NCI-H82 (cell line): ENCODE measurements at regions not wholly inside any gene's neighbourhood (a gene's known extent, or its start where the extent isn't known, plus 50 kb on each side); places are given as distances from the start of the nearest gene placed in this dataset.

Experiments used
- DNase-seq: peaks from one replicate; lab custom pipeline; 2025; lab: John Stamatoyannopoulos, UW

DNA sequence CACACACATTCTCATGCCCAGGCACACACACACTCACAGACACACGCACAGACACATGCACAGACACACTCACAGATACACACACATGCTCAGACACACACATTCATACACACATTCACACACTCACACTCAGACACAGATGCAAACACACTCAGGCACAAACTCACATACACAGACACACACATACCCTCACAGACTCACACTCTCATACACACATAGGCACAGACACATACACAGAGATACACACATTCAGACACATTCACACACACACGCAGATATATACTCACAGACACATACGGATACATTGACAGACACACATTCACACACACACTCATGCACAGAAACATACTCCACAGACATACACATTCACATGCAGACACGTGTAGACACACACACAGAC lies 89.6 kb downstream of the RBFOX3 start:
- no peak for DNase-seq

DNA sequence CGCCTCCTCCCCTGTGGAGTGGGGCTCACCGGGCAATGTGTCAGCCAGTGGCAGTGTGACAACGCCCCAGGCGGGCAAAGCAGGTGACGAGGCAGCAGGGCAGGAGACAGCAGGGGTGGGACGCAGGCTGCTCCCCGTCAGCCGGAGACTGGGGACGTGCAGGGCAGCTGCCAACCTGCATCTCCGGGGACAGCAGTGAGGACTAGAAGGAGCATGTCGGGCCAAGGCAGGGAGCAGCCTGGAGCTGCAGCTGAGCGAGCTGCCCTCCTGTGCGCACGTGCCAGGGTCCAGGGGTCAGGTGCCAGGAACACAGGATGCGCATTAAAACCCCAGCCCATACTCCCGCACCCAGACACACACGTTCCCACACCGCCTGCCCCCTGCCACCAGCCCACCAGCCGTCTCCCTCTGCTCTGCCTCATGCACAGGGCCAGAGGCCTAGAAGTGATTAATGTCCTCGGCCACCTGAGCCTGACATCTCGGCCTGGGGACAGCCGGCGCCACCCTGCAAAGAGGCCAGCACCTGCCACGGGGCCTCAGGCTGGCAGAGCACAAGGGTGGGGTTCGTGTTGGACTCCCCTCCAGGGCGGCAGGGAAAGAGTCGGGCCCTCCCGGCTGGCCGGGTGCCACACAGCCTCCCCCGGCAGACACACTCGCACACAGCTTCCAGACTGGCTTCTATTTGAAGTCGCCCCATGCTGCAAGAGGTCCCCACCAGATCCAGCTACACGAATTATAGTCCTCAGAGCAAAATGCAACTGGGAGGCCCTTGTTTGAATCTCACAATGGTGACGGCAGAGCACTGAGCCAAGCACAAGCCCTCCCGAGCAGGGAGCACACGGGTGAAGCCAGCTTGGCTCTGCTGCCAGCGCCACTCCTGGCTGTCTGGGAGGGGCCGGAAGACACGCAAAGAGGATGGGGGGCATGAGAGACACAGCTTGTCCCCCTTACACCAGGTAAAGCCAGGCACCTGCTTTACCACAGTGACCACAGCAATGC lies 90.4 kb downstream of the RBFOX3 start:
- DNase-seq, result no peak

DNA sequence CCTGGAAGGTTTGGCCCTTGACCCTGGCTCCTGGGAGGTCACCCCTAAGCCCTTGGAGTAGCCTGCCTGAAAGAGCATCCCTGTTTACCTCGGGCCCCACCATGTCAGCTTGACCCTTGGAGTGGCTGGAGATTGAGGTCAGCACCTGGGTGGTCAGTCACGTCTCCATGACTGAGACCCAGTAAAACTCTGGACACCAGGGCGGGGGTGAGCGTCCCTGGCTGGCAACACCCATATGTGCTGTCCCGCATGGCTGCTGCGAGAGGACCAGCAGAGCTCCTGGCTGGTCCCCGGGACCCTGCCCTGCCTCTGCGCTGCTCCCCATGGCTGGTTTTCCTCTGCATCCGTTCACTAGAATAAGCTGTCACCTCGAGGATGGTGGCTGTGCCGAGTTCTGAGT lies 91.2 kb downstream of the RBFOX3 start:
- DNase-seq, result no peak

DNA sequence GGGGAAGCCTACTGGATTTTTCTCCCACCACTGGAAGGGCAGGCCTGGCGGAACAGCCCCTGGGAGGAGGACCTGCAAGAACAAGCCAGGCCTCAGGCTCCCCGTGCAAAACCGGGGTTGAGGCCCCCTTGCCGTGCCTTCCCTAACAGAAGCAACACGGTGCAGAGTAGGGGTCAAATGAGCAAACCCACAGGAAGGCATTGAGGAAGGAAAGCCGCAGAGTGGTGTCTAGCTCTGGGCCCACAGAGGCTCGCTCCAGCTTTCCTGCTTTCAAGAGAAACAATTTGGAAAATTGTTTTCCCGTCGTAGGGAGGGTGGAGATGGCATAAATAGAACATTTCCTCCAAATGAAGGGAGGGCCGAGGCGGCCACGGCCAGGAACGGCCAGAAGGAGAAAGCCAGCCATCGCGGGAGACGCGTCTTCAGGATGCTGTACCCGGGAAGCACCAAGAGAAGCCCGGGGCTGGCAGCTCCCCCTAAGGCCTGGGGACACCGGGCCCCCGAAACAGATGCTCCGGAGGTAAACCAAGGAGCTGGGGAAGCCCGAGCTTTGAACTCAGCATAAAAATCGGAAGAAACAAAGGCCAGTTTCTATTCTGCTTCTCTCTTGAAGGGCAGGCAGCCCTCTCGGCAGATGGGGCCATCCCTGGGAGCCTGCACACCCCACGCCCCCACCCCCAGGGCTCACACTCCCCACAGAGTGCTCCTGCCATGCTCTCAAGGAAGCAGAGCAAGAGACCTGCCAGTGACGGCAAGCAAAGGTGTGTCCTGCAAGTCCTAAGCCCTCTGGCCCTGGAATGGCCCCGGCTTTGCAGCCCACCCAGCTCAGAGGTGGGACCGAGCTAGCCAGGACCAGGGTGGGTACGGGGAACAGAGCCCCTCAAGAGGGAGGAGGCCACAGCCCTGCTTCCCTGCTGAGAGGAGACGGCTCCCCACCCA lies 92.0 kb downstream of the RBFOX3 start:
- no peak for DNase-seq

DNA sequence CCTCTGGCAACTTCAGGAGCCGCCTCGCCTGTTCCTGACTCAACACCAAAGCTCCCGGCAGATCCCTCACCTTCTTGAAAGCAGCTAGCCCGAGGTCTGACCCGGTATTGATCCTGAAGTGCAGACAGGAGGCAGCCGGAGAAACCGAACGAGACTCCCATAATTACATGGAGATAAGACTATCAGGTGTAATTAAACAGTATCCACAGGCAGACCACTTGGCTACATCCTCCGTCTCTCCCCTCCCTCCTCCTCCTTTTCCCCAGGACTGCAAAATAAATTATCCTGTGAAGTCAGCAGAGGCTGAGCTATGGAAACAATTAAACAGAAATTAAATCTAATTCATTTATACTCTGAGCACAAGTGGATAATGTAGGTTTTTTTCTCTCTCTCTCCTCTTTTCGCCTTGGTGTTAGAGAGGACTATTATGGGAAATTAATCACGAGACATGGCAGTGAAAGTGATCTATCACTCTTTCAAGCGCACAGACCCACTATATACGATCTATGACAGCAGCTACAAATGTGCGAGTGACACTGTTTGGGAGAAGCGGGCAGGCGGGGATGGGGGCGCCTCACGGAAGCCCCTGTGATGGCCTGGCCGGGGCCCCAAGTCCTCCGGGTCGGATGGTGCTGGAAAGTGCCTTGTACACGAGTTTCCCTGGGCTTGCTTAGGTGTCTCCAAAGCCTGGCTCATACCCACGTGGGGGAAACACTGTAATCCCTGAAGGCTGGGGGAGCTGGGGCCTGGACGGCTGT lies 92.8 kb downstream of the RBFOX3 start:
- peak; percentile 38 for DNase-seq

DNA sequence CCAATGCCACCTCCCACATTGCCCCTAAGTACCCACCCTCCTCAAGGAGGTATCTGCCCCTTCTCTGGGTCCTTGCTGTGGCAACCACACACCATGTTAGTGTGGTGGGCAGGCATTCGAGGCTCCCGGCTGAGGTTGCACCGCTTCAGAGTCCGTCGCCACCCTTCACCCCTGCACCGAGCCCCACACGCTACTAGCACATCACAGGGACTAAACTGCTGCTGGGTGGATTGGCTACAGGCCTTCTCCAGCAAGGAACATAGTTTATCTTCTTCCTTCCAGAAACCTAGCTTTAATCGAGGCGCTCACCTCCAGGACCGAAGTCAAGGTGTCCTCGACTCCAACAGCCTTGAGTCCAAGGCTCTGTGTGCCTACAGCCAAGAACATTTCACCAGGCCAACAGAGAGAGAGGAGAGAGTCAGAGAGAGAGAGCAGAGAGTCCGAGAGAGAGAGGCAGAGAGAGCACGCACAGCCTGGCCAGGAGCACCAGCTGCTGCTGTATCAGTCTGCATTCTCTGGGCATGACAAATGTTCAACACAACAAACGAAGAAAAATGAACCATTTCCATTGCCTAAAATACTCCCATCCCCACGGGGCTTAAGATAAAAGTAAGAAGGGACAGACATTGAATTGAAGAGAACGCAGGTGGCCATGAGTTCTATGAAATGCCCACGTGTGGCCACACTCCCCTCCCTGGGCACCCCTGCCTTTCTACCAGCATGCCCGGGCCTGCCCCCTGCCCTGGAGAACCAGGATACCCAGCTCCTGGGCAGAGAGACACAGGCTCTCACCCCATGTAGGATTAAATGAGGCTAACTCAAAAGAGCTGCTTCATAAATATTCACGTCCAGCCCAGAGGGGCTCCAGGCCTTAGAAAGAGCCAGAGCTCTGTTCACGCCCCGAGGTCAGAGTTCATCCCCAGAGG lies 94.9 kb downstream of the RBFOX3 start:
- no peak for DNase-seq

DNA sequence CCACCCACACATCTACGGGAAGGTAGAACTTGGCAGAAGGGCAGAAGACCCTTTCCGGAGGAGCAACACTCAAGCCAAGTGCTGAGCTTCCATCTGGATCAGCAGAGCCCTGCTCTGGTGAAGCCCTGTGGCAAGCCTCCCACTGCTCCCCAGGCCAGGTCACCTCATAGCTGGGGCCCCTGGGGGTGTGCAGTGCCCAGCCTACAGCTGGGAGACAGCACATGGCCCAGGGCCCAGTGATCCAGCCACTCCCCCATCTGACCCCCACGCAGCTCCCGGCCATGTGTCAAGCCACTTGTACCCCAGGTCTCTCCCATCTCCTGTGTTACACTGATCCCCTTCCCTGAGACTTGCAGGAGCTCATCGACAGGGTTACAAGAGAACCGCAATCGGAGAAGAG lies 95.7 kb downstream of the RBFOX3 start:
- DNase-seq, result no peak

DNA sequence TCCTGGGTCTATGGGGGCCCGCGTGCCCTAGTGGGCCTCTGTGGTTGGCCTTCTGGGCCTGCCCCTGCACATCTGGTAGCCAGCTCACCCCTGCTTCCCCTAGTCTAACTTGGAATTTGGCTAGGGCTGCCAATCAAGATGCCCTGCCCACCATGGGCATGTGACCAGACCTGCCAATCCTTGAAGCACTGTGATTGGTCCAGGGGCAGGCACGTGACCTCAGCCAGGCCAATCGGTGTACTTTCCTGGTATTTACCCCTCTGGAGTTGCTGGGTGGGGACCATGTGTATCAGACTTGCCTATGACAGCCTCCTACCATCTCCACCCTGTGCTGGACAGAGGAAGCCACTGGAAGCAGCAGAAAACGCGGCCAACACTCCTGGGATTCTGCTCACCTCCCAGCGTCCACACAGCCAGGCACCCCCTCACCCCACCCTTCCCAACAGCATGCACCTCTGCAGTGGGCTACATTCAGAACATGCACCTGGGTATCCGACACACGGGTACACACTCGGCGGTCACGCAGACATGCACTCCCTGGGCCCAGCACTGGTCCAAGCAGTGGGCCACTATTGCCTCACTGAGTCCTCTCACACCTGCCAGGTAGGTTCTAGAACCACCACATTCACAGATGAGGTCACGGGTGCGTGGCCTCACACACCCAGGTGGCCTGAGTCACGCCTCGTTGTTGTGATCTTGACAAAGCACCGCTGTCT lies 96.9 kb downstream of the RBFOX3 start:
- no peak for DNase-seq

DNA sequence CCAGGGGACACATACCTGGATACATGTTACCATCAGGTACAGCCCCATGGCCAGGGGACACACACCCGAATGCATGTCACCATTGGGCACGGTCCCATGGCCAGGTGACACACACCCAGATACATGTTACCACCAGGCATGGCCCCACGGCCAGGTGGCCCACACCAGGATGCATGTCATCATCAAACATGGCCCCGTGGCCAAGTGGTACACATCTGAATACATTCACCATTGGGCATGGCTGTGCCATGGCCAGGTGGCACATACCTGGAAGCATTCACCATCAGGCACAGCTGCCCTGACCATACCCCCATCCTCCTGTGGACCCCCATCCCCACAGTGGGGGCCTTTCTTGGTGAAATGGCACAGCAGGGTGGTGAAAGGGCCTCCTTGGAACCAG lies 97.6 kb downstream of the RBFOX3 start:
- DNase-seq, result no peak

DNA sequence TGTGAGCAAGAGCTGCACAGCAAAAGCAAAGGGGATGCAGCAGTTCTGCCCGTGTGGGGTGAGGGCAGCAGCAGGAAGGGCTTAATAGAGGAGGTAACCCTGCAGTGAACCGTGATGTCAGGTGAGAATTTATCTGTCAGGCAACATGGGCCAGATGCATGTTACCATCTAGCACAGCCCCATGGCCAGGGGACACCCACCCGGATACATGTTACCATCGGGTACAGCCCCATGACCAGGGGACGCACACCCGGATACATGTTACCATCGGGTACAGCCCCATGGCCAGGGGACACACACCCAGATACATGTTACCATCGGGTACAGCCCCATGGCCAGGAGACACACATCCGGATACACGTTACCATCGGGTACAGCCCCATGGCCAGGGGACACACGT lies 99.4 kb downstream of the RBFOX3 start:
- DNase-seq, result no peak

DNA sequence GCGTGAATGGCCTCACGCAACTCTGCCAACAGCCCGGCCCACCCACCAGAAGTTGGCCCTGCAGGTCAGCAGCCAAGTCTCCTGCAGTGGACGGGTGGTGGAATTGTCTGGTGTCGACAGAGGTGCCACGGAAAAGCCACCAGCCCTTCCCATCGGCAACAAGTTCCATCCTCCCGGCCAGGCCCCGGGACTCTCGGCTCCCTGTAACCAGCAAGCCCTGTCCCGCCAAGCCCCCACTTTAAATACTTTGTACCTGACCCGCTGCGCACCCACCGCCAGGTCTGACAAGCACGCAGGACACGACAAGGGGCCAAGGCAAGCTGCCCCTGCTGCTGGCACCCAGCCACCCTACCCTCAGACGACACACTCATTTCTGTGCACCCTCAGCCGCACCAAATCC lies 100.8 kb downstream of the RBFOX3 start:
- DNase-seq, result no peak

DNA sequence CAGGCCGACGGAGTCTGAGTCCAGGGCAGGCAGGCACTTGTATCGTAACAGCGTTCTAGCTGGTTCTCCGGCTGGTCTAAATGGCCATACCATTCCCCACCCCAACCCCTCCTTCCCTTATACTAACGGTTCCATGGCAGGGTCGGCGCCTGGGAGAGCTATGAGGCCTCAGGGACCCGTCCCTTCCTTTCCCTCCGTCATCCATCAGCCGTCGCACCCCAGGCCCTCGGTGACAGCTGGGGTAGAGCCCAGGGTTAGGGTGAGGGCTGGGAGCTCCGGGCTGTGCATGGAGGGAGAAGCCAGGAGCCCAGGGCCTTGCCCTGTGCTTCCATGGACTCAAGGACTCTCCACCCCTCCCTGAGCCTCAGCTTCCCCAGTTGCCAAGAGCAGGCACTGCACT lies 101.4 kb downstream of the RBFOX3 start:
- no peak for DNase-seq

DNA sequence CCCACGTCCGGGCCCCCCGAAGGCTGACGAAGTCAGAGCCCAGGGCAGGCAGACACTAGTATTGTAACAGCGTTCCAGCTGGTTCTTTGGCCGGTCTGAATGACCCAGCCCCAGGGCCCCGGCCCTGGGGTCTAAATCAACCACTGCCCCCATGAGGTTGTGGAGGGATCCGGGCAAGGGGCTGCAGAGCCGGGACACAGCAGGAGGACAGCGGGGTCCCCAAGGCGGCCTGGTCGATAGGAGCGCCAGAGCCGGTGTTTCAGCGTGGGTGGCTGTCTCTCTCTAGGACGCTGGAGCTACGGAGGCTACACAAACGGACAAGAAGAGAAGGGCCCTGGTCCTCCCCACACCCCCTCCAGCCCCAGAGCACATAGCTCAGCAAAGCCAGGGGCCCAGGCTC lies 101.8 kb downstream of the RBFOX3 start:
- no peak for DNase-seq

DNA sequence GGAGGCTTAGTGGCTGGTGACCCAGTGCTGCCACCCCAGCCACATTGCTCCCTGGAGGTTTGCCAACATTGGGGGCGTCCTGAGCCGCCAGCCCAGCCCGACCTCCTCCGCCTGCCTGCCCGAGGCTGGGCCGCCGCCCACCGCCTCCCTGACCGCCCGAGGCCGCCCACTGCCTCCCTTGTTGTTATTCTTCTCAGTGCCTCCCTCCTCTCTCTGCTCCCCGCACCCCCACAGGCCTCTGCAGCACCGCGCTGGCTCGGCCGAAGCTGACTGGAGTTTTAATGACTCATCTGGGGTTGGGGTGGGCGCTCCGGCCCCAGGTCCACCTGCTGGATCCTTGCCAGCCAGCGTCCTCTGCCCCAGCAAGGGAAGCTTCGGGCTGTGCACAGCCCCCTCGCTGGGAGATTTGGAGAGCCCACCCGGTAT lies 102.5 kb downstream of the RBFOX3 start:
- no peak for DNase-seq

DNA sequence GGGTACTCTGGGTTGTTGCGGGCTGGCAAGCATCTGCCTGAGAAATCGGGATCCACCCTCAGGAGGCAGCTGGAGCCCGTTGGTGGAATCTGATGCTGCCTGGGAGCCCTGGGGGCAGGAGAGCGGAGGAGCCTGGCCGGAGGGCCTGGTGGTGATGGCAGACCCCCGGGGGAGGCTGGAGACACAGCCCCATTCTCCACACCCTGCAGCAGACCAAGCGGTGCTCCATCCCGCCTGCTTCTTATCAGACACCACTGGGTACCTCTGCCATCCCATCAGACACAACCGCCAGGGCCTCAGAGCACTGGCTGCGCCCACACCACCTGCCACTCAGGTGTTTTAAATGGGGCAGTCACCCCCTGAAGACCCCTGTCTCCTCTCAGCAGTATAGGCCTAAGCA lies 103.9 kb downstream of the RBFOX3 start:
- no peak for DNase-seq

DNA sequence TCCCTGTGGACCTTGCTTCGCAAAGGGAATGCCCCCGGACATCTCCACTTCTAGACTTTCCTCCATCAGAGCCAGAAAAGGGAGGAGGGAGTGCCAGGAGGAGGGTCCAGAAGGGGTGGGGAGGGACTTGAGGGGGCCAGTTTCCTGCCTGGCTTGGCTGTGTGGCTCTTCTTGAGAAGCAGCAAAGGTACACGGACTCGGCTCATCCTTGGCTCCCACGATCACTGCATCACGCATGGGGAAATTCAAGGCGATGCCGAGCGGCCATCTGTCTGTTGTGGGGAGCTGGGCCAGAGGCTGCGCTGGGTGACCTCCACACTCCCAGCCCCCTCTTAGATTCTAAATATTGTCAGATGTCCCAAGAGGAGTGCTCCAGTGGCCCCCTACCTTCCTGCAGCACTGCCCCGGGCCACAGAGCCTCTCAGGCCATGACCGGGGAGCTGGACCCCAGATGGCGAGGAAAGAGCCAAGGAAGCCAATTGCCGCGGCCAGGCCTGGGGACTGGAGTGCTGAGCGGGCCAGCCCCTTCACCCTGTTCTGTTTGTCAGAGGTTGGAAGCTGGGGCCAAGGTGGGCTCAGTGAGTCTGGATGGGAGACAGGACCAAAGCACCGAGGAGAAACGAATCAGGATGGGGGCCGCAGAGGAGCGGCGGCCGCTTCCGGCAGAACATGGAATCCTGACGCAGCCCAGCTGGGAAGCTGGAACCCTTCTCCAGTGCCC lies 104.5 kb downstream of the RBFOX3 start:
- no peak for DNase-seq

DNA sequence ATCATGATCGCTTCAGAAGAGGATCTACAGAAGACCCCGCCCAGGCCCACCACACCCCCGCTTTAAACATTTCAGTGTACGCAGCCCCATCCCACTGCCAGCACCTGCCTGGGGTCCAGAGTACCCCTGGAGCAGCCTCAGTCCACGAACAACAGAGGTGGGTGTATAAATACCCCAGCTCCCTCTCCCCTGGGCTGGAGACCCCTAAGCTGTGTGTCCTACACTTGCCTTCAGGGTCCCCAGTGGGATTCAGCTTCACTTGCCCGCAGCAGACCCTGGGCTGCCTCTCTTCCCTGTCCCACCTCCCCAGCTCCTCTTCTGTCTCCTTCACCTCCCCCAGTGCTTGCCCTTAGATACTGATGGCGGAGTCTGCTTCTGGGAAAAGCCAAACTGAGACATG lies 105.7 kb downstream of the RBFOX3 start:
- DNase-seq, result no peak

DNA sequence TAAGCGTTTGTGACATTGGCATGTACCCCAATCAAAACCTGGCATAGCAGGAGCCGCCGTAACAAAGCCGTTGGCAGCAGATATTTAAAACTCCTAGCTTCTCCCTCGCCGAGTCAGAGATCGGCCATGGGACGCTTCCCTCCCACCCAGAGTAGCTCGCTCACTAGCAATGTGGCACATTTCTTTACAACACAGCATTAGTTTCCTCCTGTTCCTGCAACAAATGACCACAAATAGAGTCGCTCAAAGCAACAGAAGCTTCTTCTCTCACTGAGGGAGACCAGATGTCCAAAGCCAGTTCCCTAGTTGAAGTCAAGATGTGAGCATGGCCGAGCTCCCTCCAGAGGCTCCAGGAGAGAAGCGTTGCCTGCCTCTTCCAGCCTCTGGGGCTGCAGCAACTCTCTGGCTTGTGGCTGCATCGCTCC lies 106.7 kb downstream of the RBFOX3 start:
- peak; percentile 34 for DNase-seq

DNA sequence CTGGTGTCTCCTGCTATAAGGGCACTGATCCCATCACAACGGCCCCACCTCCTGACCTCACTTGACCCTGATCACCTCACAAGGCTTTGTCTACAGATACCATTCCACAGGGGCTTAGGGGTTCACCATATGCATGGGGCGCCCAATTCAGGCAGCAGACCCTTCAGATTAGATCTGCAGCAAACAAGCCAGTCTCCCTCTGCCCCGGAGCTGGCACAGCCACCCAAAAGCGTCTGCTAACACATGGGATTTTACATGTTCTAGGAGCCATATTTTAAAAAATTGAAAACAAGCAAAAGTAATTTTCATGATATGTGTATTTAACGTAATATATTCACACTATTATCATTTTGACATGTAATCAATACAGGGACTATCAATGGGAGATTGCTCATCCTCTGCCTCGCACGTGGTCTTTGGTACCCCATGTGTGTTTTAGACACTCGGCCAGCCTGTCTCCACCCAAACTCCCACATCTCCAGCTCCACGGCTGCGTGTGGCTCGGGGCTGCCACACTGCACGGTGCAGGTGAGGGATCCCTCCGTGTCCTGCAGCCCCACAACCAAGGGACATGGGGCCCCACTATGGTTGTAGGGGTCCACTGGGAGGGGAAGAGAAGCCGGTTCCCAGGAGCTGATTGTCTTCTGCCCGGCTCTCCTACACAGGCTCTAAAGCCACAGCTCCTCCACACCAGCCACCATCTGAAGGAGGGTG lies 107.6 kb downstream of the RBFOX3 start:
- DNase-seq, result no peak
